GM23338 (cell line): ENCODE measurements at regions not wholly inside any gene's neighbourhood (a gene's known extent, or its start where the extent isn't known, plus 50 kb on each side); places are given as distances from the start of the nearest gene placed in this dataset.

ENCODE experiments used
- CREB1 ChIP-seq: fragments of 250-450 bp; sonication (Bioruptor Pico); IDR thresholded peaks from 2 replicates; pipeline ENCODE4 v1.5.0; 2020; ENCODE audit warnings: low read depth, mild to moderate bottlenecking, moderate library complexity
- CTCF ChIP-seq, 2 experiments: fragments of 200-600 bp in 1 of 2; sonication (generic) in 1 of 2; conservative IDR thresholded peaks; 2 replicates each; pipeline versions ENCODE4 v1.5.1 to v1.6.1; 2016 to 2017; ENCODE audit warnings: antibody characterized with exemption in 2 of 2, low read depth in 2 of 2, mild to moderate bottlenecking in 2 of 2, moderate library complexity in 1 of 2
- EZH2 ChIP-seq: fragments of 200-600 bp; sonication (generic); IDR thresholded peaks from one replicate; pipeline ENCODE4 v1.8.0; 2017; ENCODE audit warnings: antibody characterized with exemption, mild to moderate bottlenecking, low read depth; ENCODE audit not compliant: unreplicated experiment
- EZH2phosphoT487 ChIP-seq: fragments of 200-600 bp; sonication (generic); IDR thresholded peaks from one replicate; pipeline ENCODE4 v1.8.1; 2018; ENCODE audit warnings: antibody characterized with exemption; ENCODE audit not compliant: unreplicated experiment
- JUNB ChIP-seq: IDR thresholded peaks from one replicate; pipeline ENCODE4 v1.6.1; 2016; ENCODE audit warnings: antibody characterized with exemption; ENCODE audit not compliant: unreplicated experiment
- NANOG ChIP-seq: IDR thresholded peaks from 2 replicates; pipeline ENCODE4 v1.6.1; 2016; ENCODE audit warnings: antibody characterized with exemption, borderline replicate concordance
- POLR2AphosphoS5 ChIP-seq: IDR thresholded peaks from 2 replicates; pipeline ENCODE4 v1.6.1; 2016; ENCODE audit warnings: antibody characterized with exemption, low read depth
- STAT1 ChIP-seq: IDR thresholded peaks from one replicate; pipeline ENCODE4 v1.6.1; 2016; ENCODE audit warnings: antibody characterized with exemption; ENCODE audit not compliant: unreplicated experiment
- ZNF114 ChIP-seq: fragments of 250-450 bp; sonication (Bioruptor Pico); IDR thresholded peaks from 2 replicates; pipeline ENCODE4 v1.5.0; 2020; ENCODE audit warnings: mild to moderate bottlenecking, moderate library complexity
- ZNF331 ChIP-seq: fragments of 250-450 bp; sonication (Bioruptor Pico); IDR thresholded peaks from 2 replicates; pipeline ENCODE4 v1.5.0; 2020; ENCODE audit warnings: low read depth, mild to moderate bottlenecking, moderate library complexity
- ZNF462 ChIP-seq: fragments of 250-450 bp; sonication (Bioruptor Pico); IDR thresholded peaks from 2 replicates; pipeline ENCODE4 v1.5.0; 2020; ENCODE audit warnings: mild to moderate bottlenecking, moderate library complexity
- TF ChIP-seq, protein P1 (sequence below): IDR thresholded peaks from one replicate; pipeline ENCODE4 v1.6.1; 2018; ENCODE audit warnings: antibody characterized with exemption; ENCODE audit not compliant: unreplicated experiment
- TF ChIP-seq, protein P2 (sequence below): IDR thresholded peaks from 2 replicates; pipeline ENCODE4 v1.6.1; 2016; ENCODE audit warnings: antibody characterized with exemption

DNA sequence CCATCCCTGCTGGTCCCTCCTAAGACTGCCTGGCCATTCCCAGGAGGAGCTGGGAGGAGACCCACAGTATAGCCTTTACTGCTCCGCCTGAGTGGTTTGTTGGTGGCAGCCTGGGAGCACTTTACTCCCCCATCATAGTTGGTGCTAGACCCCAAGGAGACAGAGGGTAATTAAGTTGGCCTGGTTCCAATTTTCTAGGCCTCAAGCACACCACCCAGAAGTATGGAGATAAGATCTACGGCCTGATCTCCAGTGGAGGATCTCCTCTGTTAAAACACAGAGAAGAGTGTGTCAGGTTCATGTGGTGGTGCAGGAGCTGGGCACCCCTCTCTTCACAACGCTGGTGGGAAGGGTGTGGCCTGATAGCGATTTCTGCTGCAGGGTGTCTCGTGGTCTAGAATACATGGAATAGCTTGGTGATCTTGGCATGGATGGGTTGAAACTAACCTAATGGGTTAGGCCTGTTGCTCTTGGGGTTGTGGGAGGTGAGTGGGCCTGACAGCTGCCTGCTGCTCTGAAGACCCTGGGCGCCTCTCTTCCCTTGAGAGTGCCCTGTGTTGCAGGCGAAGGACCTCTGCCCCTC, 68.5 kb downstream of the FASLG start:
- no peak for TF ChIP-seq CTCF (conservative IDR thresholded peaks at IDR 0.05; ENCODE audit: low read depth in 2 of 2)
- no peak for TF ChIP-seq EZH2
- TF ChIP-seq, protein P1, sequence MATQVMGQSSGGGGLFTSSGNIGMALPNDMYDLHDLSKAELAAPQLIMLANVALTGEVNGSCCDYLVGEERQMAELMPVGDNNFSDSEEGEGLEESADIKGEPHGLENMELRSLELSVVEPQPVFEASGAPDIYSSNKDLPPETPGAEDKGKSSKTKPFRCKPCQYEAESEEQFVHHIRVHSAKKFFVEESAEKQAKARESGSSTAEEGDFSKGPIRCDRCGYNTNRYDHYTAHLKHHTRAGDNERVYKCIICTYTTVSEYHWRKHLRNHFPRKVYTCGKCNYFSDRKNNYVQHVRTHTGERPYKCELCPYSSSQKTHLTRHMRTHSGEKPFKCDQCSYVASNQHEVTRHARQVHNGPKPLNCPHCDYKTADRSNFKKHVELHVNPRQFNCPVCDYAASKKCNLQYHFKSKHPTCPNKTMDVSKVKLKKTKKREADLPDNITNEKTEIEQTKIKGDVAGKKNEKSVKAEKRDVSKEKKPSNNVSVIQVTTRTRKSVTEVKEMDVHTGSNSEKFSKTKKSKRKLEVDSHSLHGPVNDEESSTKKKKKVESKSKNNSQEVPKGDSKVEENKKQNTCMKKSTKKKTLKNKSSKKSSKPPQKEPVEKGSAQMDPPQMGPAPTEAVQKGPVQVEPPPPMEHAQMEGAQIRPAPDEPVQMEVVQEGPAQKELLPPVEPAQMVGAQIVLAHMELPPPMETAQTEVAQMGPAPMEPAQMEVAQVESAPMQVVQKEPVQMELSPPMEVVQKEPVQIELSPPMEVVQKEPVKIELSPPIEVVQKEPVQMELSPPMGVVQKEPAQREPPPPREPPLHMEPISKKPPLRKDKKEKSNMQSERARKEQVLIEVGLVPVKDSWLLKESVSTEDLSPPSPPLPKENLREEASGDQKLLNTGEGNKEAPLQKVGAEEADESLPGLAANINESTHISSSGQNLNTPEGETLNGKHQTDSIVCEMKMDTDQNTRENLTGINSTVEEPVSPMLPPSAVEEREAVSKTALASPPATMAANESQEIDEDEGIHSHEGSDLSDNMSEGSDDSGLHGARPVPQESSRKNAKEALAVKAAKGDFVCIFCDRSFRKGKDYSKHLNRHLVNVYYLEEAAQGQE, result no peak
- no peak for TF ChIP-seq POLR2AphosphoS5
- no peak for TF ChIP-seq NANOG
- TF ChIP-seq JUNB, result no peak
- no peak for TF ChIP-seq ZNF114 (CRISPR knock-in tag)
- no peak for TF ChIP-seq CREB1 (CRISPR knock-in tag)
- TF ChIP-seq EZH2phosphoT487, result no peak
- TF ChIP-seq, protein P2, sequence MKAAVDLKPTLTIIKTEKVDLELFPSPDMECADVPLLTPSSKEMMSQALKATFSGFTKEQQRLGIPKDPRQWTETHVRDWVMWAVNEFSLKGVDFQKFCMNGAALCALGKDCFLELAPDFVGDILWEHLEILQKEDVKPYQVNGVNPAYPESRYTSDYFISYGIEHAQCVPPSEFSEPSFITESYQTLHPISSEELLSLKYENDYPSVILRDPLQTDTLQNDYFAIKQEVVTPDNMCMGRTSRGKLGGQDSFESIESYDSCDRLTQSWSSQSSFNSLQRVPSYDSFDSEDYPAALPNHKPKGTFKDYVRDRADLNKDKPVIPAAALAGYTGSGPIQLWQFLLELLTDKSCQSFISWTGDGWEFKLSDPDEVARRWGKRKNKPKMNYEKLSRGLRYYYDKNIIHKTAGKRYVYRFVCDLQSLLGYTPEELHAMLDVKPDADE, result no peak
- TF ChIP-seq ZNF331 (CRISPR knock-in tag), result no peak
- no peak for TF ChIP-seq STAT1
- TF ChIP-seq ZNF462 (CRISPR knock-in tag), result no peak
